Activated CD4-positive, alpha-beta T cell treated with anti-CD3 and anti-CD28 coated beads for 24 hours (primary cell): ENCODE measurements at regions not wholly inside any gene's neighbourhood (a gene's known extent, or its start where the extent isn't known, plus 50 kb on each side); places are given as distances from the start of the nearest gene placed in this dataset.
"Not testable (repeated sequence)": the region's sequence is repeated elsewhere in the genome, so short reads cannot be mapped to it uniquely, and the experiment has no call there.

ENCODE experiments used
- DNase-seq, 2 donors: peaks; one replicate each; pipeline ENCODE4 v3.0.0-alpha.2; 2020; ENCODE audit warnings: low read depth in 2 of 2

DNA sequence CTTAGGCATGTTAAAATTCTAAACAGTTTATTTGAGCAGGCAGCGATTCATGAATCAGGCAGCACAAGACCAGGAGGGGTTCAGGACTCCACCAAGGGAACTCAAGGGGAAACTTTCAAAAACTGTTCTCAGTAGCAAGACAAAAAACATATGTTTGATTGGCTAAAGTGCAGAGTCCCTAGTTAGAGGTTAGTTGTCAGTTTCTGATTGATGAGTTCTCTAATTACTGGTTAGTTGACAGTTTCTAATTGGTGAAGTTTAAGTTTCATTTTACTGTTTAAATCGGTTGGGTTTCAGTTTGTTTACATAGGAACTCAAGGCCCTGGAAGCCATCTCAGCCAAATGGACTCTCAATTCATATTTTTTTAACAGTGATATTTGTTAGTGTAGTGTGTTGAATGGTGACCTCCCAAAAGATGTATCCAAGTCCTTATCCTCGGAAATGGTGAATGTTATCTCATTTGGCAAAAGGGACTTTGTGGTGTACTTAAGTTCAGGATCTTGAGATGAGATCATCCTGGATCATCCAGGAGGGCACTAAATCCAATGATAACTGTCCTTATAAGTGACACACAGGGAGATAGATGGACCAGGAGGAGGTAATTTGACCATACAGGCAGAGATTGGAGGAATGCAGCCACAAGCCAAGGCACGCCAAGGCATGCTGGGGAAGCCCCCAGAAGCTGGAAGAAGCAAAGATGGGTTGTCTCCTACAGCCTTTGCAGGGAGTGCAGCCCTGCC lies 219.2 kb upstream of the RAI14 start:
- DNase-seq, result no peak

DNA sequence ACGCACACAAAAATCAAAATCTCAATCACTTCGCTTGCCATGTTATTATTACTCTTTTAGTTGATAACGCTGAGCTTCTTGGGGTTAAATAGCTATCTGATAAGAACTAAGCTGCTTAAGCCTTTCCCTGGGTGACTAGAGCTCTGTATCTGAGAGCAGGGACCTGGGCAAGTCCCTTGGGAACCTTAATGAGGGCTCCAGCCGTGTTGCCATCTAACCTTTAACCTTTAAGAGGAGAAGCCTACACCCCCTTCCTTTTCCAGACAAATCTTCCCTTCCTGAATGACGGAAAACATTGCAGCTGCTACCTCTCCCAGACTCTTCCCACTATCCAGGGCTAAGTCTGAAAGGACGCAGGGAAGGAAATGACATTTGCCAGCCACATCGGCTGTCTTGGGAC lies 216.5 kb upstream of the RAI14 start:
- DNase-seq, result no peak

DNA sequence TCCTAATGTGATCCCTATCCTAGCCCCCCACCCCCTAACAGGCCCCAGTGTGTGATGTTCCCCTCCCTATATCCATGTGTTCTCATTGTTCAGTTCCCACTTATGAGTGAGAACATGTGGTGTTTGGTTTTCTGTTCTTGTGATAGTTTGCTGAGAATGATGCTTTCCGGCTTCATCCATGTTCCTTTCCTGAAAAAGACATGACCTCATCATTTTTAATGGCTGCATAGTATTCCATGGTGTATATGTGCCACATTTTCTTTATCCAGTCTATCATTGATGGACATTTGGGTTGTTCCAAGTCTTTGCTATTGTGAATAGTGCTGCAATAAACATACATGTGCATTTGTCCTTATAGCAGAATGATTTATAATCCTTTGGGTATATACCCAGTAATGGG lies 214.4 kb upstream of the RAI14 start:
- not testable (repeated sequence) for DNase-seq

DNA sequence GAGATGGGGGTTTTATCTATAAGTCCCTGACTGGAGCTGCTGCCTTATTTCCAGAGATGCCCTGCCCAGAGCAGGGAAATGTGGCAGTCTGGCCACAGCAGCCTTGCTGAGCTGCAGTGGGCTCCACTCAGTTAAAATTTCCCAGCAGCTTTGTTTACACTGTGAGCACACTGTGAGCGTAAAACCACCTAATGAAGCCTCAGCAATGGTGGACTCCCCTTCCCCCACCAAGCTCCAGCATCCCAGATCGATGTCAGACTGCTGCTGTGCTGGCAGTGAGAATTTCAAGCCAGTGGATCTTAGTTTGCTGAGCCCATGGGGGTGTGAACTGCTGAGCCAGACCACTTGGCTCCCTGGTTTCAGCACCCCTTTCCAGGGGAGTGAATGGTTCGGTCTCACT lies 208.7 kb upstream of the RAI14 start:
- no peak for DNase-seq

DNA sequence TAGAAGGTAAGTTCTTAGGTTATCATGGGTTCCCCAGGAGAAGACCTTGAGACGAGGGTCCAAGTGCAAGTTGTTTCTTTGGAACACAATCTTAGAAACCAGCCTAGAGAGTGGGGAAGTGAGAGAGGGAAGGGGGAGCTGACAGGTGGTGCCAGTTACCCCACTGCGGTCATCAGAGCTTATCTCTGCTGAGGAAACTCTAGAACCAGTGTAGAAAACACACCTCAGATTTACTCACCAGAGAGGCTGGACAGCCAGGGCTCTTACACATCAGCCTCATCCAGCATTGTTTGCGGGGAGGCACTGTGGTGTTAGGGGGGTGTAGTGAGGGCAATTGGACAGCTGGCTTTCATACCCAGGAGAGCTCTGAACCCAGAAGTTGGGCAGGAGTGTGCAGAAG lies 206.5 kb upstream of the RAI14 start:
- DNase-seq, result no peak

DNA sequence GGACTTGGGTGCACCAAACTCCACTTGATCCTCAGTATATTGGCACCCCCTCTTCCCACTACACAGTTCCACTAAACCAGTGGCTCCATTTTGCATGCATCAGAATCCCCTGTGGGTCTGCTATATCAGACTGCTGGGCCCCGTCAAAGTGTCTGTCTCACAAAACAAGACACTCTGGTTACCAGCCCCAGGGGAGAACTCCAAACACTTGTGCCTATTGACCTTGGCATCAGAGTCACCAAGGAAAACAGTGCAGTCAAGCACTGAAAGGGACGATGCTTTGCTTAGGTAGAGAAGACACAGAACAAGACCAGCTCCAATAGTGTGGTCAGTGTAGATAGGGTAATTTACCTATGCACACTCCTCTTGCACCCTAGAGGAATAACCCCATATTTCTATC lies 205.8 kb upstream of the RAI14 start:
- DNase-seq, result no peak

DNA sequence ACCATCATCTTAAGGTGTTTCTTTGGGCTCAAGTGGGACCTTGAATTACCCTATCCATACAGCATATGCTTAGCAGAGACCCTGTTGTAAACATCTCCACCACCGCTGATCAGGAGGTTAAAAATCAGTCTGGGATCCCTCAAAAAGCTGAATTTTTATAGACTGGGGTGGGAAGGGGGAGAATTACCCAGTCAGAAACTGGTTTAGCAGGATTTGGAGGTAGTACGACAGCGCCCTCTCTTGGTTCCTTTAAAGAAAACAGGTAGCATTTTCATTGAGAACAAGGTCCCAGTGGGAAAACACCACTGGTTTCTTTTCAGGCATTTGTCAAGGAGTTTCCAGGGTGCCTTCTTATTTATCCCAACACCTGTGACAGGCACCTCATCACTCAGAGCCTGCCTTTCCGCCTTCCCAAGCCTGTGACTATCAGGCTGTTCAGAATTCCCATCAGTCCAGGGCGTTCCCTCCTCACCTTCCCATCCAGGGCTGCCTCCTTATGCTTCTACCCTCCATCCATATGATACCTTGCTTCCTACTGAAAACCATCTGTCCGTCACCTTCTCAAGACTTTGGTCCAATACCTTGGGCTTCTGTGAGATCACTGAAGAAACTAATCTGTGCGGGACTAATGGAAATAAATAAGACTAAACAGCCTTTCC lies 203.8 kb upstream of the RAI14 start:
- no peak for DNase-seq

DNA sequence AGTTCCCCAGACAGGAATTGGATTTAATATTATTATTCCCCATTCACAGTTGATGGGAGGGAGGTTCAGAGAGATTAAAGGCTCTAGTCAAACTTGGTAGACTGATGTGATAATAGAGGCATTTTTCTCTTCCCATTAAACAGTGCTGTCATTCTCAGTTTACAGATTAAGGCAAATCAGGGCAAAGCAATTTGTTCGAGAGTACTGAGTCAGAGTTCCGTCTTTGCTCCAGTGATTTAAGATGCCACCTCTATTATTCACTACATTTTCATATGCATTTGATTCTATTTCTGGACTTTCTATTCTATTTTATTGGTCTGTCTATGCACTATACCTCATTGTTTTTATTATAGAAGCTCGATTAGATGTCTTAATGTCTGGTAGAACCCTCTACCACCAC lies 201.0 kb upstream of the RAI14 start:
- no peak for DNase-seq

DNA sequence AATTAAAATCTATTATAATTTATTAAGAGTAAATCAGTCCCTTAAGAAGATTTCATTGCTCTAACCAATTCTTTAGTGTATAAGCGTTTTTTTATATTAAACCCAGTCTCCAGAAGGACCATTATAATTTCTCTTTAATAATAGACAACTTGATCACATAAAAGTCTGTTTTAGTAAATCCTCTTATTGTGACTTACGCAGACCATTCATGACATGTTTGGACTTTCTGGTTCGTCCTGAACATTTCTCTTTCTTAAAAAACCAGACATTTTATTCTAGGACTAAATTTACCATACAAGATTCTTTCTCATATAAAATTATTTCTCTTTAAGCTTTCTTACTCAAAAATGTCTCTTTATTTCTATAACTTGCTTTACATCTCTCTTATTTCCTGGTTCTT lies 196.2 kb upstream of the RAI14 start:
- DNase-seq, result no peak

DNA sequence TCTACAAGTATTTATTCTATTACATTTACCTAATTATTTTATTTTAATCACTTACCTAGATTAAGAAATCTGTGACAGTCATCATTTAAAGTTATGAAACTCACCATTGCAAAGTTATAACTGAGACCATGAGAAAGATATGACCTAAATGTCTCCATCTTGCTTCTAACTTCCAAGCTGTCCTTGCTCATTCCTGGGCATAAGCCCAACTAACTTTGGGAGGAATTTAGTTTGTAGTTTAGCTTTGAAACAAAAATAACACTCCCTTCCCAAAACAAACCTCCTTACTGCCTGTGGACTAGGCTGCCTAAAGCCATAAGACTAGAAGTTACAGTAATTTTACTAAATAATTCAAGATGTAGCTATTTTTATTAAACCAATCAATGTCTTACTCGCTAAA lies 195.6 kb upstream of the RAI14 start:
- DNase-seq, result no peak

DNA sequence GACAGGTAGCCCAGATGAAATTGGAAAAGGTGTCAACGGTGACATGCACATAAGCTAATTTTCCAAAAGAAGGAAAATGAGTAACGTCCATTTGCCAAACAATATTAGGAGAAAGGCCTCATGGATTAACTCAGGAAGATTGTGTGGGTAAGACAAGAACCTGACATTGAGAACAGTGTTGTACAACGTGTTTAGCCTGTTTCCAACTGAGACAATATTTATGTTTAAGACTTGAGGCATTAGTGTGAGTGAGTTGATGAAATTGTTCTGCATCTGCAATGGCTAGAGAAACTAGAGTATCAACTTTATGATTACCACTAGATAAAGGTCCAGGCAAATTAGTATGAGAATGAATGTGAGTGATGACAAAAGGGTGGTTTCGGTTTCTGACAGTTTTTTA lies 191.3 kb upstream of the RAI14 start:
- DNase-seq, result no peak

DNA sequence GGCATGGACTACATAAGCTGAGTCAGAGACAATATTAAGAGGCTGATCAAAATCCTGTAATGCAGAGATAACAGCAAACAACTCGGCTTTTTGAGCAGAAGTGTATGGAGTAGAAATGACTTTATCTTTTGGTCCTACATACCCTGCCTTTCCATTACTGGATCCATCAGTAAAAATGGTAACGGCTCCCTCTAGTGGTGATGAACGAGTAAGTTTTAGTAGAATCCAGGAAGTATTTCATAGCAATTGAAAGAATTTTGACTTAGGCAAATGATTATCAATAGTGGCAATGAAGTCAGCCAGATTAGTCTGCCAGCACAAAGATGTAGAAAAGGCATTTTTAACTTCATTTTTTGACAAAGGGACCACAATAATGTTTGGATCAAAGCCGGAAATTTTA lies 190.8 kb upstream of the RAI14 start:
- DNase-seq, result peak in 1 of 2 donors; percentile 12

DNA sequence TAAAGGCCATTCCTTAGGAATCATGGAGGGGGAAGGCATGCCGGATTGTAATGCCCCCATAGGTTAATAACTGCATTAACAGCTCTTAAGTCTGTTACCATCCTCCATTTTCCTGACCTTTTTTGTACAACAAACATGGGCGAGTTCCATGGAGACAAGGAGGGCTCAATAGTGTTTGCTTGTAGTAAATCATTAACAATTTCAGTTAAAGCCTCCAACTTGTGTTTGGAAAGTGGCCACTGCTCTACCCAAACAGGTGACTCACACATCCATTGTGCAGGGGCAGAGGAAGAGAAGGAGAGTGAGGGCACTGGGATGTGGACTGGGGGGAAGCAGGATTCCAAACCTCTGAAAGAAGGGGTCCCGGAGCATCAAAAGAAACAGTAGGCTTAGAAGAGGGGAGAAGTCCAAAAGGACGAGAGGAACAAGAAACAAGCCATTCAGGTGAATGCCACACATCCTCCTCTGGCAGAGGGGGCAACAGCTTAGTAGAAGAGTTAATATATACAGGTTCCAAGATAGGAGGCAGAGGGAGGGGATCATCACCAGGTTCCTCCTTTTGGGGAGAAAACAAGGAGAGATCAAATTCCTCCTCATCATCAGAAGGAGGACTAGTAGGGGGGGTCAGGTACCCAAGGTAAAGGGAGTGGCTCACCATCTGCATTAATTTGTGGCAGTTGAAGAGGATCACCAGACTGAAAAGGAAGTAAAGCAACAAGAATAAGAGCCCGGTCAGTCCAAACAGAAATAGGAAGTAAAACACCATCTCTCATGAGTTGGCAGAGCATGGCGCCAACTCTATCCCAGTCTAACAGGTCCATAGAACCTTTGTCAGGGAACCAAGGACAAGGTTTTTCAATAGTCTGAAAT lies 189.4 kb upstream of the RAI14 start:
- DNase-seq, result not testable (repeated sequence)

DNA sequence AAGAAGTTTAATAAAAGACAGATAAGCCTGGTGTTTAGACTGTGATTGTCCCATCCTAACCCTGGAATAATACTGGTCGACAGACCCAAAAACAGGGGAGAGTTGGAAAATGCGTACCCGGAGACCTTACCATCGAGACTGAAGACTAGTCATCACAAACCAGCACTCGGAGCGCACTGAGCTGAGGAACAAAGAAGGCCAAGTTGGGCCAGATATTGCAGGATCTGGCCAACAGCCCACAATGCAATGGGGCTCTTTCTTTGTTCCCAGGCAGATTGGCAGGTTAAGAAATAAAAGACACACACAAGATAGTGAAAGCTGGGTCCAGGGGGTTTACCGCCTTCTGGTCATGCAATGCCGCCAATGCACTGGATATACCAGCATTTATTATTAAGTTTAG lies 188.7 kb upstream of the RAI14 start:
- no peak for DNase-seq

DNA sequence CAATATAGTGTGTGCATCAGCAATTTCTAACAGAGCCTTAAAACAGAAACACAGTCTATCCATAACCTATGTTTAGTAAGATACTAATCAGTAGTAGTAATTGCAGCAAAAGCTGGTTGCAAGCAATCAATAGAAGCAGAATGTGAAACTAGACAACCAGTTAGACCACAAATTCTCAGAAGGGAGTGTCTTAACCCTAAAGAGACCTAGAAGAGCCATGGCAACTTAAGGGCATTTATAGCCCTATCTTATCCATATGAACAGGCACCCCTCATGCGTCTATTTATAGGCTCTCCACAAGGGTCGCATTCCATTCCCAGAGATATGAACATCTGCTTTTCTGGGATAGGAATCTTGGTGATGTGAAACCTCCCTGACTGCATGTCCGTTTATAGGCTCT lies 188.1 kb upstream of the RAI14 start:
- not testable (repeated sequence) for DNase-seq

DNA sequence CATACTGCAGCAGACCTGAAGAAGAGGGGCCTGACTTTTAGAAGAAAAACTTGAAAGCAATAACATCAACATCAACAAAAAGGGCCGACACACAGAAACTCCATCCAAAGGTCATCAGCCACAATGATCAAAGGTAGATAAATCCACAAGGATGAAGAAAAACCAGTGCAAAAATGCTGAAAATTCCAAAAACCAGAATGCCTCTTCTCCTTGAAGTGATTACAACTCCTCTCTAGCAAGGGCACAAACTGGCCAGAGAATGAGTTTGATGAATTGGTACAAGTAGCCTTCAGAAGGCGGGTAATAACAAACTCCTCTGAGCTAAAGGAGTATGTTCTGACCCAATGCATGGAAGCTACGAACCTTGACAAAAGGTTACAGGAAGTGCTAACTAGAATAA lies 186.2 kb upstream of the RAI14 start:
- no peak for DNase-seq

DNA sequence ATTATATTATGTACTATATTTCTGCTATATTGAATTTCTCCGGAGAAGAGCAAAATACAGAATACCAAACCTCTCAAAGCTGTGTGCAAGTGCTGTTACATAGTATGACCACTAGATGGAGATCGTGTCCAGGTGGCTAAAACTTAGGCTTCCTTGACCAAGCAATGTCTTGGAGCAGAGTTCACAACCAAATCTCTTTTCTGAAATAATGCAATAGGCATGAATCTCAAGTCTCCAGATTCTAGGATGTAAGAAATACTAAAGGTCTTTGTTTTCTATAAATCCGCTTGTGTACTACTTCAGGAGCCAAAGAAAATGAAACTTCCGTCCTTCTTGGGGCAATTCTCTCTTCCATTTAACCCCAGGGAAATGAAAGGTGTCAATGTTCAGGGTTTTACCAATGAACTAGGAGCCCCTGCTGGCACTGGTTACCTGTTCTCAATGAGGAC lies 181.5 kb upstream of the RAI14 start:
- DNase-seq, result no peak

DNA sequence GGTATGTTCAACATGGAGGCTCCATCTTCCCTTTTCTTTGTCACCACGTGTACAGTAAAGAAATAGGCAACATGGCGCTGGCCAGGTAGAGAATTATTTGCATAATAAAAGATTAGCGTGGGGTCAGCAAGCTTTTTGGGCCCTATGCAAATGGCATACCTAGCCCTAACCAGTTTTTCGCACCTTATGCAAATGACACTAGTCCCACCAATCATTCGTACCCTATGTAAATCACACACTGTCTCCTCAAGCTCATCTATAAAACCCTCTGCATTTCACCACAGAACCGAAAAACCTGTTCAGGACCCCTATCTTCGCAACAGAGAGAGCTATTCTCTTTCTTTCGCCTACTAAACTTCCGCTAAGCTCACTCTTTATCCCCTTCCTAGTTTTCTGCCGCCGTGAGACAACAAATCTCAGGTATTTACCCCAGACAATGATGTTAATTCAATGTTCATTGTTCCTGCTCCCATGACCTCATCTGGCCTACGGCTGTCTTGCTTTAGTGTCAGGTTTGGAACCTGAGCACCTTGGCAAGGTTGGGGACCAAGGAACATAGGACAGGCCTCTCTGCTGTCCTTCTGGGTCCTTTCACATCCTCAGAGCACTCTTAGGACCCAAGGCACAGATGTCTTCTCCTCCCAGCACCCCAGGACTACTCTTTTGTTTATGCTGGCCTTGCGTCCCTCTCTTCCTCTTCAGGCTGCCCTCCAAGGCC lies 180.7 kb upstream of the RAI14 start:
- no peak for DNase-seq

DNA sequence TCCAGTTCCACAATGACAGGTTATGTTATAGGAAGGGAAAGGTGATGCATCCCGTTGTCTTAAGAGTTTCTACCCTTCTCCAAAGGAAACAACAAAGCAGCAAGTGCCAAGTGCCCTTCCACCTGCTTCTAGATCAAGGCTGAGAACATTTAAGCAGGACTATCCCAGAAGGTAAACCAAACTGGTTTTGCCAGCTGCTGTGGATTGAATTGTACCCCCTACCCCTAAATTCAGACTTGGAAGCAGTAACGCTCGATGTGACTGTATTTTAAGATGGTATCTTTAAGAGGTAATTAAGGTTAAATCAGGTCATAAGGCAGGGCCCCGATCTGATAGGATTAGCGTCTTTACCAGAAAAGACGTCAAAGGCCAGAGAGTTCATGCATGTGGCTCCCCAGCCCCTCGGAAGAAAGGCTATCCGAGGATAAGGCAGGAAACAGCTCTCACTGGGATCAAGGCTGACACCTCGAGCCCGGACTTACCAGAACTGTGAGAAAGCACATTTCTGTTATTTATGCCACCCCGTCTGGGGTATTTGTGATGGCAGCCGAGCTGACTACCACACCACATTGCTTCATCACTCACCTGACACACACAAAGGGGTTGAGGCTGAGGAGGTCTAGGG lies 179.1 kb upstream of the RAI14 start:
- DNase-seq, result no peak

DNA sequence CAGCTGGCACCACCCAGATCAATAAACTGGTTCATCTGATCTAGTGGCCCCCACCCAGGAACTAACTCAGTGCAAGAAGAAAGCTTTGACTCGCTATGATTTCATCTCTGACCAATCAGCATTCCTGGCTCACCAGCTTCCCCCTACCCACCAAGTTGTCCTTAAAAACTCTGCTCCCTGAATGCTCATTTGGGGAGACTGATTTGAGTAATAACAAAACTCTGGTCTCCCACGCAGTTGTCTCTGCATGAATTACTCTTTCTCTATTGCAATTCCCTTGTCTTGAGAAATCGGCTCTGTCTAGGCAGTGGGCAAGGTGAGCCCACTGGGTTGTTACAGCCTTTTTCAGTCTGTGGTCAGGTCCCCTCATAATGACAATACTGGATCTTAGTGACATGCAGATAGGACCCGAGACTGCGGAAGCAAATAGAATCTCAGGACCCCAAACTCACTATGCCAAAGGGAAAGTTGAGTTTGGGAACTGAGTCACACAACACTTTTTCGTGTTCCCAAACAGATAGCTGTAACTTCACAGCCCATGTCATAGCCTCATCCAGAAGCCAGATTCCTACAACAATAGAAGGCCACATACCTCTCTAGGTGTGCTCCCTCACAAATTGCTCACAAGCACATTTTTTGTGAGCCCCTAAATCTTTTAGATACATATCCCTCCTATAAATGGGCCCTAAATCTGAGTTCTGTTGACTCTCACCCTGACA lies 175.2 kb upstream of the RAI14 start:
- DNase-seq, result no peak
